ENCODE measurements at regions not wholly inside any gene's neighbourhood (a gene's known extent, or its start where the extent isn't known, plus 50 kb on each side); places are given as distances from the start of the nearest gene placed in this dataset.

DNA sequence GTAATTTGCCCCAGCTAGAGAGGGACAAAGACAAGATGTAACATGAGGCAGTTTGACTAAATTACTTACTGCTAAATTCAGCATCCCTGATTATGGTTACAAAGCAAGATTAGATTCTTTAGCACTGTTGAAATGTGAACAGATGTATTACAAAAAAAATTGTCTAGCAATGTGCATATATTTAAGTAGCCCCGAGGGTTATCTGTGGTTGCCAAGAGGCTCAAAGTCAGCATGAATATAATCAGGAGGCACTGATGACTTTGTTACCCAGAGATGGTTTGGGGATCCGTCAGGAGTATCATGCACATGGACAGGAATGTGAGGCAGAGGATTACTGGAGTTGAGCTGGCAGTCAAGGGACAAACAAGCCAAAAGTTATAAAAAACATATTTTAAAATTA lies 356.9 kb upstream of the CCDC196 start:
- TF ChIP-seq CTCF (IDR thresholded peaks at IDR 0.05) (no peak), POLR2A (IDR thresholded peaks at IDR 0.05) (no peak)

All from body of pancreas (tissue), 4 donors.